ENCODE measurements at regions not wholly inside any gene's neighbourhood (a gene's known extent, or its start where the extent isn't known, plus 50 kb on each side); places are given as distances from the start of the nearest gene placed in this dataset.

GRCh38 chr7:124577256-124577655 is 188.3 kb downstream of the GPR37 start:
- TF ChIP-seq CTCF (IDR thresholded peaks at IDR 0.05; ENCODE audit: insufficient read depth, low read length, poor library complexity, severe bottlenecking) (no peak), EZH2phosphoT487 (conservative IDR thresholded peaks at IDR 0.05; ENCODE audit: low read length) (no peak)

Measured in SU-DHL-6 (cell line).